NT2/D1 (cell line): ENCODE measurements at regions not wholly inside any gene's neighbourhood (a gene's known extent, or its start where the extent isn't known, plus 50 kb on each side); places are given as distances from the start of the nearest gene placed in this dataset.

ENCODE experiments used
- DNase-seq: peaks from one replicate; pipeline ENCODE4 v3.0.0-alpha.2; 2011; ENCODE audit warnings: low read depth, low spot score
- H3K27me3 ChIP-seq: 2 replicates; pipeline ENCODE4 v1.6.0; 2011; ENCODE audit warnings: mild to moderate bottlenecking; ENCODE audit not compliant: insufficient read length, insufficient read depth
- H3K36me3 ChIP-seq: 2 replicates; pipeline ENCODE4 v1.6.1; 2011; ENCODE audit warnings: mild to moderate bottlenecking, low read length, mixed read lengths; ENCODE audit not compliant: insufficient read depth, insufficient read length
- H3K4me1 ChIP-seq: 2 replicates; pipeline ENCODE4 v1.5.1; 2011; ENCODE audit not compliant: insufficient read depth, insufficient read length
- H3K4me3 ChIP-seq: 2 replicates; pipeline ENCODE4 v1.5.1; 2011; ENCODE audit warnings: low read depth; ENCODE audit not compliant: insufficient read length
- H3K9ac ChIP-seq: 2 replicates; pipeline ENCODE4 v1.6.0; 2011; ENCODE audit warnings: low read depth; ENCODE audit not compliant: insufficient read length
- H3K9me3 ChIP-seq: 2 replicates; pipeline ENCODE4 v1.5.1; 2011; ENCODE audit warnings: mild to moderate bottlenecking, low read length; ENCODE audit not compliant: insufficient read depth
- SUZ12 ChIP-seq: IDR thresholded peaks from 2 replicates; pipeline ENCODE4 v1.6.1; 2011; ENCODE audit not compliant: insufficient read length, insufficient read depth; ENCODE audit errors: extremely low read depth
- YY1 ChIP-seq: IDR thresholded peaks from 2 replicates; pipeline ENCODE4 v1.6.1; 2011; ENCODE audit not compliant: insufficient read length, insufficient read depth
- ZNF274 ChIP-seq: IDR thresholded peaks from 2 replicates; pipeline ENCODE4 v1.6.1; 2011; ENCODE audit warnings: mild to moderate bottlenecking, low read depth, low read length

- no peaks in the 10 kb centered on the region for H3K36me3 ChIP-seq
- DNase-seq, result no peak
- H3K27me3 ChIP-seq, result no peaks in the 10 kb centered on the region
Measured at GRCh38 chr1:188070848-188071247, 1242.1 kb downstream of the PLA2G4A start.

GRCh38 chr1:188089015-188089414 is 1260.3 kb downstream of the PLA2G4A start:
- Histone ChIP-seq H3K27me3 (no peaks in the 10 kb centered on the region), H3K4me1 (no peaks in the 10 kb centered on the region), H3K9me3 (peaks cover 13% of the 10 kb centered on the region), H3K36me3 (no peaks in the 10 kb centered on the region), H3K4me3 (no peak overlapping the region), H3K9ac (no peak overlapping the region)
- no peak for DNase-seq
- TF ChIP-seq ZNF274 (no peak), SUZ12 (no peak), YY1 (no peak)

More at GRCh38 chr1:188070848-188071247, 1242.1 kb downstream of the PLA2G4A start:
- Histone ChIP-seq H3K4me1 (no peaks in the 10 kb centered on the region), H3K9me3 (peaks cover 14% of the 10 kb centered on the region), H3K4me3 (no peak overlapping the region), H3K9ac (no peak overlapping the region)
- TF ChIP-seq ZNF274 (no peak), SUZ12 (no peak), YY1 (no peak)

- Histone ChIP-seq H3K27me3 (no peaks in the 10 kb centered on the region), H3K9ac (no peak overlapping the region), H3K4me3 (no peak overlapping the region), H3K4me1 (no peaks in the 10 kb centered on the region), H3K9me3 (peaks cover 13% of the 10 kb centered on the region), H3K36me3 (no peaks in the 10 kb centered on the region)
- peak; percentile 32 for DNase-seq
- no peak for TF ChIP-seq SUZ12
- TF ChIP-seq YY1, result no peak
- no peak for TF ChIP-seq ZNF274
Measured at GRCh38 chr1:188089461-188089860, 1260.7 kb downstream of the PLA2G4A start.

DNA sequence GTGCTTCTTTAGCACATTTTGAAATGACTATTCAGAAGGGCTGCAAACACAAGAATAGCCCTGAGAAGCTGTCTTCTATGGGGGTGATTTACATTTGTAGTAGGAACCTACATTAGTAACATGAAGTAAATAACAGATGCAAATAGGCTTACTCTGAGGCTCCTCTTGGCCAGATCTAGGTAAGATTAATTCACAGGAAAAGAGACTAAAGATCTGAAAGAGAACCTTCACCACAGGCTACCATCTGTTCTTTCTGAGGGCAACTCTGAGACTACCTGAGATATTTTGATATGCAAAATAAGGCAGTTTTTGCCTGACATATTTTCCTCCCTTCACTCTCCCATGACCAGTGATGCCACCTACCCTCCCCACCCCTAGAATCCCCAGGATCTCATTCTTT is 1267.8 kb downstream of the PLA2G4A start:
- Histone ChIP-seq H3K4me1 (no peaks in the 10 kb centered on the region), H3K36me3 (no peaks in the 10 kb centered on the region), H3K27me3 (no peaks in the 10 kb centered on the region), H3K9ac (no peak overlapping the region), H3K9me3 (peaks cover 6% of the 10 kb centered on the region; the same call in 1 of the 2 replicates), H3K4me3 (no peak overlapping the region)
- TF ChIP-seq SUZ12, result no peak
- no peak for TF ChIP-seq YY1
- TF ChIP-seq ZNF274, result no peak
- DNase-seq, result no peak

DNA sequence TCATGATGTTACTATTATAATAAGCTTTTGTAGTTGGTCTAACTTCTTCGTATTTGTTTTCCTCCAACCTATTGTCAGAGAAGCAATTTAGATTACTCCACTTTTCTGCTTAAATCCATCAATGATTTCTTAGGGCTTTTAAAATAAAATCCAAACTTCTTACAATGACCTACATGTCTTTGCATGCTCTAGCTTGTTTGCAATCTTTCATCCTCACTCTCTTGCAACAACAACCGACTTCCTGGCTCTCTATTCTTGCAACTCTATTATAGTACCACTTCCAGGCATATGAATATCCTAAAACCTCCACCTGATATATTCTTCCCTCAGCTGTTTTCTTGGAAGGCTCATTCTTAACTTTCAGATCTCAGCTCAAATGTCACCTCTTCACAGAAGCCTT is 1288.7 kb downstream of the PLA2G4A start:
- H3K9ac ChIP-seq, result no peak overlapping the region
- no peak overlapping the region for H3K4me3 ChIP-seq
- no peaks in the 10 kb centered on the region for H3K36me3 ChIP-seq
- no peaks in the 10 kb centered on the region for H3K27me3 ChIP-seq
- DNase-seq, result no peak
- no peaks in the 10 kb centered on the region for H3K4me1 ChIP-seq
- TF ChIP-seq YY1 (no peak), SUZ12 (no peak), ZNF274 (no peak)
- H3K9me3 ChIP-seq, result no peaks in the 10 kb centered on the region

GRCh38 chr1:188122646-188123045 is 1293.9 kb downstream of the PLA2G4A start:
- TF ChIP-seq SUZ12 (no peak), YY1 (no peak), ZNF274 (no peak)
- no peak for DNase-seq
- no peaks in the 10 kb centered on the region for H3K9me3 ChIP-seq

GRCh38 chr1:188127507-188127906 is 1298.8 kb downstream of the PLA2G4A start:
- H3K4me1 ChIP-seq, result no peaks in the 10 kb centered on the region
- H3K36me3 ChIP-seq, result no peaks in the 10 kb centered on the region
- DNase-seq, result no peak
- TF ChIP-seq YY1 (no peak), ZNF274 (no peak), SUZ12 (no peak)
- no peaks in the 10 kb centered on the region for H3K27me3 ChIP-seq
- H3K9ac ChIP-seq, result no peak overlapping the region
- no peaks in the 10 kb centered on the region; the same call in 1 of the 2 replicates for H3K9me3 ChIP-seq
- no peak overlapping the region for H3K4me3 ChIP-seq

More at GRCh38 chr1:188122646-188123045, 1293.9 kb downstream of the PLA2G4A start:
- H3K36me3 ChIP-seq, result no peaks in the 10 kb centered on the region
- no peaks in the 10 kb centered on the region for H3K4me1 ChIP-seq
- H3K9ac ChIP-seq, result no peak overlapping the region
- H3K4me3 ChIP-seq, result no peak overlapping the region
- H3K27me3 ChIP-seq, result no peaks in the 10 kb centered on the region

DNA sequence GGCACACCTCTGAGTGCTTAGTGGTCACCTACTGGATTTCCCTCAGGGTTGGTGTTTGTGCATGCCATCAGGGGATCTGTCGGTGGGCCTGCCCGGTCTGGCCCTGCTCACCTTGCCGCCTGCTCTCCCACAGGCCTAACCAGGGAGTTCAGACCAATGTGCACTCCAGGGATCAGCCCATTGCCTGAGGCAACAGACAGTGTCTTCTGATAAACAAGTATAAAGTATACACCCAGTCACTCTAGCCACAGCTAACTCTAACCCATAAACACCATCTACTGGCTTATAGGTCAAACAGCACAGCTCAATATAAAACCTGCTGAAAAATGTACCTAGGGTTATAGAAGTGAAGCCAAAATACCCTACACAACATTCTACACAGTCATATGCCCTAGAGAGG is 1300.0 kb downstream of the PLA2G4A start:
- no peaks in the 10 kb centered on the region for H3K4me1 ChIP-seq
- H3K9me3 ChIP-seq, result no peaks in the 10 kb centered on the region; the same call in 1 of the 2 replicates
- no peaks in the 10 kb centered on the region for H3K36me3 ChIP-seq

More for the DNA sequence above, 1300.0 kb downstream of the PLA2G4A start:
- TF ChIP-seq ZNF274, result no peak
- TF ChIP-seq YY1, result no peak
- no peak for TF ChIP-seq SUZ12
- no peaks in the 10 kb centered on the region for H3K27me3 ChIP-seq
- H3K4me3 ChIP-seq, result no peak overlapping the region
- no peak overlapping the region for H3K9ac ChIP-seq
- no peak for DNase-seq
